ENCODE measurements at regions not wholly inside any gene's neighbourhood (a gene's known extent, or its start where the extent isn't known, plus 50 kb on each side); places are given as distances from the start of the nearest gene placed in this dataset.
A peak's percentile ranks its signal among the peaks of the same experiment; 100 is the strongest.

GRCh38 chr2:167874812-167875211 lies 372.6 kb downstream of the STK39 start:
- Histone ChIP-seq H3K27ac (ENCODE audit: low read depth, low read length, poor library complexity, severe bottlenecking) (no peak overlapping the region), H3K9me3 (ENCODE audit: low read length) (no peaks in the 10 kb centered on the region), H3K79me2 (ENCODE audit: insufficient read depth, low read depth, low read length) (no peaks in the 10 kb centered on the region), H3K4me3 (ENCODE audit: low read depth, low read length, poor library complexity, severe bottlenecking) (no peak overlapping the region), H4K20me1 (ENCODE audit: insufficient read depth, low read length) (no peaks in the 10 kb centered on the region), H3K4me1 (ENCODE audit: insufficient read depth, low read length, poor library complexity, severe bottlenecking) (no peaks in the 10 kb centered on the region), H3K9me2 (ENCODE audit: insufficient read depth, low read length) (no peaks in the 10 kb centered on the region), H3K4me2 (ENCODE audit: low read length) (no peak overlapping the region), H2AFZ (ENCODE audit: low read length) (no peak overlapping the region), H3K36me3 (ENCODE audit: insufficient read depth, low read length) (no peaks in the 10 kb centered on the region)
- no peak for DNase-seq (ENCODE audit: low spot score)
- BruUV-seq (replicated peaks), result no TSS peak
- intact Hi-C loops (cut with micrococcal nuclease; ENCODE audit: unreplicated experiment), result loop anchor here (10.0 kb wide), 1 partner anchor 240 kb away; no protein-coding TSS in a partner anchor
- TF ChIP-seq CTCF (conservative IDR thresholded peaks at IDR 0.05; ENCODE audit: low read length) (no peak), EZH2phosphoT487 (IDR thresholded peaks at IDR 0.05; ENCODE audit: borderline replicate concordance, low read depth, low read length) (no peak)
- CTCF ChIA-PET (ENCODE audit: unreplicated experiment), result no interaction called here
- POLR2A ChIA-PET, result no interaction called here

GRCh38 chr2:167871286-167871685 lies 376.1 kb downstream of the STK39 start:
- no peak overlapping the region for H3K4me3 ChIP-seq (ENCODE audit: low read depth, low read length, poor library complexity, severe bottlenecking)
- intact Hi-C loops (cut with micrococcal nuclease; ENCODE audit: unreplicated experiment), result loop anchor here (10.0 kb wide), 1 partner anchor 244 kb away; no protein-coding TSS in a partner anchor
- no peak overlapping the region for H2AFZ ChIP-seq (ENCODE audit: low read length)
- no peaks in the 10 kb centered on the region for H3K4me1 ChIP-seq (ENCODE audit: insufficient read depth, low read length, poor library complexity, severe bottlenecking)
- no peaks in the 10 kb centered on the region for H3K9me2 ChIP-seq (ENCODE audit: insufficient read depth, low read length)
- no peaks in the 10 kb centered on the region for H3K9me3 ChIP-seq (ENCODE audit: low read length)
- no peaks in the 10 kb centered on the region for H3K79me2 ChIP-seq (ENCODE audit: insufficient read depth, low read depth, low read length)
- ChIA-PET POLR2A (interaction anchor here (0.8 kb wide), 1 partner anchor 16 kb away, joined by 3 read pairs; no protein-coding TSS in a partner anchor), CTCF (ENCODE audit: unreplicated experiment) (no interaction called here)
- H3K36me3 ChIP-seq (ENCODE audit: insufficient read depth, low read length), result no peaks in the 10 kb centered on the region
- BruUV-seq (replicated peaks), result no TSS peak
- no peak overlapping the region for H3K27ac ChIP-seq (ENCODE audit: low read depth, low read length, poor library complexity, severe bottlenecking)
- no peak for TF ChIP-seq EZH2phosphoT487 (IDR thresholded peaks at IDR 0.05; ENCODE audit: borderline replicate concordance, low read depth, low read length)
- no peak for TF ChIP-seq CTCF (conservative IDR thresholded peaks at IDR 0.05; ENCODE audit: low read length)
- H3K4me2 ChIP-seq (ENCODE audit: low read length), result no peak overlapping the region
- DNase-seq (ENCODE audit: low spot score), result no peak
- H4K20me1 ChIP-seq (ENCODE audit: insufficient read depth, low read length), result no peaks in the 10 kb centered on the region

DNA sequence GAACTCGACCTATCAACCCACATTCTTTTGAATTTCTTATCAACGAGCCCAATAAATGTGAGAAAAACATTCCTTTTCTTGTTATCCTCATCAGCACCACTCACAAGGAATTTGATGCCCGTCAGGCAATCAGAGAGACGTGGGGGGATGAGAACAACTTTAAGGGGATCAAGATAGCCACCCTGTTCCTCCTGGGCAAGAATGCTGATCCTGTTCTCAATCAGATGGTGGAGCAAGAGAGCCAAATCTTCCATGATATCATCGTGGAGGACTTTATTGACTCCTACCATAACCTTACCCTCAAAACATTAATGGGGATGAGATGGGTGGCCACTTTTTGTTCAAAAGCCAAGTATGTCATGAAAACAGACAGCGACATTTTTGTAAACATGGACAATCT lies 378.2 kb downstream of the STK39 start:
- Histone ChIP-seq H3K27ac (ENCODE audit: low read depth, low read length, poor library complexity, severe bottlenecking) (no peak overlapping the region), H3K4me3 (ENCODE audit: low read depth, low read length, poor library complexity, severe bottlenecking) (no peak overlapping the region), H3K4me2 (ENCODE audit: low read length) (no peak overlapping the region), H3K36me3 (ENCODE audit: insufficient read depth, low read length) (no peaks in the 10 kb centered on the region), H3K4me1 (ENCODE audit: insufficient read depth, low read length, poor library complexity, severe bottlenecking) (no peaks in the 10 kb centered on the region), H3K79me2 (ENCODE audit: insufficient read depth, low read depth, low read length) (no peaks in the 10 kb centered on the region), H2AFZ (ENCODE audit: low read length) (no peak overlapping the region), H4K20me1 (ENCODE audit: insufficient read depth, low read length) (no peaks in the 10 kb centered on the region), H3K9me3 (ENCODE audit: low read length) (no peaks in the 10 kb centered on the region), H3K9me2 (ENCODE audit: insufficient read depth, low read length) (no peaks in the 10 kb centered on the region)
- TF ChIP-seq CTCF (conservative IDR thresholded peaks at IDR 0.05; ENCODE audit: low read length) (peak; percentile 46), EZH2phosphoT487 (IDR thresholded peaks at IDR 0.05; ENCODE audit: borderline replicate concordance, low read depth, low read length) (no peak)
- CTCF ChIA-PET (ENCODE audit: unreplicated experiment), result no interaction called here
- intact Hi-C loops (cut with micrococcal nuclease; ENCODE audit: unreplicated experiment), result no loop called here
- no TSS peak for BruUV-seq (replicated peaks)
- POLR2A ChIA-PET, result no interaction called here
- no peak for DNase-seq (ENCODE audit: low spot score)
